Natural killer cell treated with Interleukin-12 subunit alpha and Interleukin-12 subunit beta and Interleukin-15 and Interleukin-18, amount 100 ng/mL, for 72 hours (primary cell): ENCODE measurements at regions not wholly inside any gene's neighbourhood (a gene's known extent, or its start where the extent isn't known, plus 50 kb on each side); places are given as distances from the start of the nearest gene placed in this dataset.
A peak's percentile ranks its signal among the peaks of the same experiment; 100 is the strongest.

Source experiments
- ATAC-seq, 2 donors: fragments of 150-1000 bp; cut with Tn5 transposase in 1 of 2; sonication (Bioruptor Pico), chemical (Tn5 transposase) in 1 of 2; 2 replicates each; pipeline ENCODE4 v1.10.0; 2021
- DNase-seq: peaks from one replicate; pipeline ENCODE4 v3.0.0; 2022; ENCODE audit warnings: low spot score
- H3K27ac Mint-ChIP-seq, 2 donors: 1 replicate in 1 of 2; 2 replicates in 1 of 2; pipeline ENCODE4 v1.8.0; 2022; ENCODE audit warnings: mixed read lengths in 2 of 2, mild to moderate bottlenecking in 1 of 2, moderate library complexity in 1 of 2
- H3K27me3 Mint-ChIP-seq, 2 donors: 1 replicate in 1 of 2; 2 replicates in 1 of 2; pipeline ENCODE4 v1.8.0; 2022; ENCODE audit warnings: mixed read lengths in 2 of 2
- H3K36me3 Mint-ChIP-seq: one replicate; pipeline ENCODE4 v1.8.0; 2022; ENCODE audit warnings: mixed read lengths
- H3K4me1 Mint-ChIP-seq, 2 donors: 1 replicate in 1 of 2; 2 replicates in 1 of 2; pipeline ENCODE4 v1.8.0; 2022; ENCODE audit warnings: low read depth in 2 of 2, mixed read lengths in 2 of 2, mild to moderate bottlenecking in 1 of 2
- H3K4me3 Mint-ChIP-seq: one replicate; pipeline ENCODE4 v1.8.0; 2022; ENCODE audit warnings: mixed read lengths
- H3K9me3 Mint-ChIP-seq: 2 replicates; pipeline ENCODE4 v1.8.0; 2022; ENCODE audit warnings: mixed read lengths

- Mint-ChIP-seq H3K4me3 (no peak overlapping the region), H3K27ac (no peak overlapping the region), H3K4me1 (no peaks in the 10 kb centered on the region), H3K27me3 (peaks cover 6 to 7% of the 10 kb centered on the region in 2 donors), H3K36me3 (no peaks in the 10 kb centered on the region), H3K9me3 (no peaks in the 10 kb centered on the region)
- ATAC-seq (no peak), DNase-seq (no peak)
Measured at GRCh38 chr2:237195396-237196120, 109.9 kb downstream of the COPS8 start.

- Mint-ChIP-seq H3K4me3 (no peak overlapping the region), H3K9me3 (no peaks in the 10 kb centered on the region)
Measured at GRCh38 chr2:237196409-237196808, 110.7 kb downstream of the COPS8 start.

GRCh38 chr2:237196866-237197618 is 111.4 kb downstream of the COPS8 start:
- Mint-ChIP-seq H3K27me3 (peaks cover 4 to 7% of the 10 kb centered on the region in 2 donors), H3K4me3 (no peak overlapping the region), H3K36me3 (no peaks in the 10 kb centered on the region), H3K4me1 (no peaks in the 10 kb centered on the region), H3K27ac (no peak overlapping the region), H3K9me3 (no peaks in the 10 kb centered on the region)
- ATAC-seq (no peak), DNase-seq (no peak)

More at GRCh38 chr2:237196409-237196808, 110.7 kb downstream of the COPS8 start:
- H3K27me3 Mint-ChIP-seq, result peaks cover 4 to 7% of the 10 kb centered on the region in 2 donors
- H3K4me1 Mint-ChIP-seq, result no peaks in the 10 kb centered on the region
- no peaks in the 10 kb centered on the region for H3K36me3 Mint-ChIP-seq
- DNase-seq (no peak), ATAC-seq (no peak)
- no peak overlapping the region for H3K27ac Mint-ChIP-seq

GRCh38 chr2:237198164-237198855 is 112.6 kb downstream of the COPS8 start:
- peaks cover 0 to 4% of the 10 kb centered on the region in 2 donors for H3K27me3 Mint-ChIP-seq
- H3K4me1 Mint-ChIP-seq, result no peaks in the 10 kb centered on the region
- no peak overlapping the region for H3K4me3 Mint-ChIP-seq
- ATAC-seq (no peak), DNase-seq (no peak)
- no peaks in the 10 kb centered on the region for H3K36me3 Mint-ChIP-seq
- H3K27ac Mint-ChIP-seq, result no peak overlapping the region
- no peaks in the 10 kb centered on the region for H3K9me3 Mint-ChIP-seq

- H3K9me3 Mint-ChIP-seq, result no peaks in the 10 kb centered on the region
- no peak overlapping the region for H3K4me3 Mint-ChIP-seq
- no peaks in the 10 kb centered on the region for H3K36me3 Mint-ChIP-seq
- no peak for ATAC-seq
- H3K27ac Mint-ChIP-seq, result no peak overlapping the region
- H3K27me3 Mint-ChIP-seq, result peaks cover 4 to 6% of the 10 kb centered on the region in 2 donors
- DNase-seq, result no peak
- H3K4me1 Mint-ChIP-seq, result no peaks in the 10 kb centered on the region
Measured at GRCh38 chr2:237199082-237199481, 113.4 kb downstream of the COPS8 start.

- Mint-ChIP-seq H3K27ac (no peak overlapping the region), H3K4me3 (no peak overlapping the region), H3K9me3 (no peaks in the 10 kb centered on the region), H3K27me3 (peaks cover 4 to 6% of the 10 kb centered on the region in 2 donors), H3K4me1 (no peaks in the 10 kb centered on the region), H3K36me3 (no peaks in the 10 kb centered on the region)
- no peak for DNase-seq
- peak in 1 of 2 donors; percentile 33 for ATAC-seq
Measured at GRCh38 chr2:237199577-237199976, 113.9 kb downstream of the COPS8 start.

- Mint-ChIP-seq H3K4me1 (no peaks in the 10 kb centered on the region), H3K36me3 (no peaks in the 10 kb centered on the region), H3K4me3 (no peak overlapping the region), H3K9me3 (no peaks in the 10 kb centered on the region), H3K27me3 (peaks cover 10 to 14% of the 10 kb centered on the region in 2 donors), H3K27ac (no peak overlapping the region)
- ATAC-seq, result no peak
- no peak for DNase-seq
Measured at GRCh38 chr2:237200462-237200861, 114.8 kb downstream of the COPS8 start.

GRCh38 chr2:237201461-237202287 is 116.0 kb downstream of the COPS8 start:
- ATAC-seq (peak; percentile 37 to 61), DNase-seq (no peak)
- Mint-ChIP-seq H3K27ac (no peak overlapping the region), H3K27me3 (peaks cover 12 to 14% of the 10 kb centered on the region in 2 donors), H3K4me3 (no peak overlapping the region), H3K9me3 (no peaks in the 10 kb centered on the region), H3K36me3 (no peaks in the 10 kb centered on the region), H3K4me1 (no peaks in the 10 kb centered on the region)

- Mint-ChIP-seq H3K36me3 (no peaks in the 10 kb centered on the region), H3K9me3 (no peaks in the 10 kb centered on the region), H3K4me1 (no peaks in the 10 kb centered on the region), H3K4me3 (no peak overlapping the region), H3K27me3 (peaks cover 12 to 14% of the 10 kb centered on the region in 2 donors), H3K27ac (no peak overlapping the region)
- ATAC-seq (no peak), DNase-seq (no peak)
Measured at GRCh38 chr2:237202288-237203030, 116.8 kb downstream of the COPS8 start.

- H3K27ac Mint-ChIP-seq, result no peak overlapping the region
- H3K36me3 Mint-ChIP-seq, result no peaks in the 10 kb centered on the region
- peaks cover 10 to 14% of the 10 kb centered on the region in 2 donors for H3K27me3 Mint-ChIP-seq
- ATAC-seq (no peak), DNase-seq (no peak)
- H3K9me3 Mint-ChIP-seq, result no peaks in the 10 kb centered on the region
- H3K4me1 Mint-ChIP-seq, result no peaks in the 10 kb centered on the region
- no peak overlapping the region for H3K4me3 Mint-ChIP-seq
Measured at GRCh38 chr2:237205043-237205541, 119.4 kb downstream of the COPS8 start.

- Mint-ChIP-seq H3K4me1 (no peaks in the 10 kb centered on the region), H3K36me3 (no peaks in the 10 kb centered on the region), H3K9me3 (no peaks in the 10 kb centered on the region), H3K27me3 (peaks cover 10 to 18% of the 10 kb centered on the region in 2 donors), H3K27ac (no peak overlapping the region), H3K4me3 (no peak overlapping the region)
- ATAC-seq, result no peak
- no peak for DNase-seq
Measured at GRCh38 chr2:237205561-237205971, 119.9 kb downstream of the COPS8 start.

- H3K36me3 Mint-ChIP-seq, result no peaks in the 10 kb centered on the region
- no peaks in the 10 kb centered on the region for H3K4me1 Mint-ChIP-seq
- H3K4me3 Mint-ChIP-seq, result no peak overlapping the region
- H3K27me3 Mint-ChIP-seq, result peaks cover 10 to 20% of the 10 kb centered on the region in 2 donors
- DNase-seq, result no peak
- ATAC-seq, result no peak
- H3K27ac Mint-ChIP-seq, result no peak overlapping the region
- H3K9me3 Mint-ChIP-seq, result no peaks in the 10 kb centered on the region
Measured at GRCh38 chr2:237207646-237208045, 122.0 kb downstream of the COPS8 start.
